Choroid plexus epithelial cell (primary cell): ENCODE measurements at regions not wholly inside any gene's neighbourhood (a gene's known extent, or its start where the extent isn't known, plus 50 kb on each side); places are given as distances from the start of the nearest gene placed in this dataset.
"Not testable (repeated sequence)": the region's sequence is repeated elsewhere in the genome, so short reads cannot be mapped to it uniquely, and the experiment has no call there.

Experiments used
- DNase-seq: peaks from one replicate; pipeline ENCODE4 v3.0.0-alpha.2; 2010; ENCODE audit warnings: low read depth
- H3K4me3 ChIP-seq: 2 replicates; pipeline ENCODE4 v1.5.1; 2011; ENCODE audit warnings: low read depth, mild to moderate bottlenecking, control low read depth, low read length, moderate library complexity
- CTCF ChIP-seq: conservative IDR thresholded peaks from 2 replicates; pipeline ENCODE4 v1.5.1; 2011; ENCODE audit warnings: low read depth, mild to moderate bottlenecking, control low read depth, inconsistent platforms, low read length, moderate library complexity

GRCh38 chrX:129361576-129361975 lies 161.7 kb downstream of the SMARCA1 start:
- no peak for DNase-seq

GRCh38 chrX:129360175-129360574 lies 163.1 kb downstream of the SMARCA1 start:
- peak; percentile 59 for DNase-seq
- peak; percentile 53 for TF ChIP-seq CTCF

More at GRCh38 chrX:129361576-129361975, 161.7 kb downstream of the SMARCA1 start:
- no peak overlapping the region for H3K4me3 ChIP-seq
- TF ChIP-seq CTCF = no peak

GRCh38 chrX:129359269-129359668 lies 164.0 kb downstream of the SMARCA1 start:
- H3K4me3 ChIP-seq = no peak overlapping the region
- TF ChIP-seq CTCF = no peak
- DNase-seq = peak; percentile 9

More at GRCh38 chrX:129360175-129360574, 163.1 kb downstream of the SMARCA1 start:
- H3K4me3 ChIP-seq = no peak overlapping the region

GRCh38 chrX:129357428-129357827 lies 165.9 kb downstream of the SMARCA1 start:
- not testable (repeated sequence) for H3K4me3 ChIP-seq, DNase-seq

- H3K4me3 ChIP-seq = no peak overlapping the region
- peak; percentile 7 for TF ChIP-seq CTCF
- no peak for DNase-seq
Measured at GRCh38 chrX:129347291-129347690, 176.0 kb downstream of the SMARCA1 start.

- H3K4me3 ChIP-seq = no peak overlapping the region
- TF ChIP-seq CTCF = no peak
- DNase-seq = no peak
Measured at GRCh38 chrX:129346574-129346973, 176.7 kb downstream of the SMARCA1 start.

GRCh38 chrX:129337264-129337663 lies 186.0 kb downstream of the SMARCA1 start:
- H3K4me3 ChIP-seq, DNase-seq: not testable (repeated sequence)

GRCh38 chrX:129323115-129323514 lies 200.2 kb downstream of the SMARCA1 start:
- TF ChIP-seq CTCF = no peak
- no peak overlapping the region for H3K4me3 ChIP-seq
- peak; percentile 1 for DNase-seq
